ENCODE measurements at regions not wholly inside any gene's neighbourhood (a gene's known extent, or its start where the extent isn't known, plus 50 kb on each side); places are given as distances from the start of the nearest gene placed in this dataset.

DNA sequence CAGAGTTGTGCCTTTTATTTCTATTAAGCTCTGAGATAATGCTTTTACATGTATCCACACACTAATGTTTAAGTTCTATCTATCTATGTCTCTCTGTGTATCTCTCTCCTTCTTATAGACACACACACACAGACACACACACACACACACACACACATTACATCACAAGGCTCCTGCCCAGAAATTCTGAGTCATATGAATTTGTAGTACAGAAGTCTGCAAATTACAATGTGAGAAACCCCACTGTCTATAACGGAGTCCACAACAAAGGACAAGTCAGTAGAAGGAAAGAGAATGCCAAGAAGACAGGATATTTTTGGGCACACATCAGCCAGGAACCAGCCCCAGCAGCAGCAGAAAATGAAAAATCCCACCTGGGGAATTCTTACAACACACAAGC is 142.4 kb downstream of the EN1 start:
- CTCF ChIA-PET = no interaction called here
- Histone ChIP-seq H3K9me3 (no peaks in the 10 kb centered on the region), H3K4me2 (no peak overlapping the region), H3K27ac (no peak overlapping the region), H3K4me3 (no peak overlapping the region), H3K4me1 (no peaks in the 10 kb centered on the region)
- DNase-seq (ENCODE audit: low read depth in 1 of 2, low spot score in 1 of 2) (no peak), FAIRE-seq (no peak), ATAC-seq (no peak)
- POLR2A ChIA-PET = no interaction called here
- 13% methylated on average over 1 of the region's 1 CpG for WGBS (ENCODE audit: missing lambda C conversion rate)
- no peak for TF ChIP-seq PHF8 (IDR thresholded peaks at IDR 0.05; ENCODE audit: borderline replicate concordance, low read depth)
- TF ChIP-seq CEBPB (IDR thresholded peaks at IDR 0.05) = no peak
- TF ChIP-seq, protein P1, sequence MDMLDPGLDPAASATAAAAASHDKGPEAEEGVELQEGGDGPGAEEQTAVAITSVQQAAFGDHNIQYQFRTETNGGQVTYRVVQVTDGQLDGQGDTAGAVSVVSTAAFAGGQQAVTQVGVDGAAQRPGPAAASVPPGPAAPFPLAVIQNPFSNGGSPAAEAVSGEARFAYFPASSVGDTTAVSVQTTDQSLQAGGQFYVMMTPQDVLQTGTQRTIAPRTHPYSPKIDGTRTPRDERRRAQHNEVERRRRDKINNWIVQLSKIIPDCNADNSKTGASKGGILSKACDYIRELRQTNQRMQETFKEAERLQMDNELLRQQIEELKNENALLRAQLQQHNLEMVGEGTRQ (IDR thresholded peaks at IDR 0.05) = no peak
- no peak for TF ChIP-seq CHD4 (IDR thresholded peaks at IDR 0.05; ENCODE audit: borderline replicate concordance)
- TF ChIP-seq, protein P2, sequence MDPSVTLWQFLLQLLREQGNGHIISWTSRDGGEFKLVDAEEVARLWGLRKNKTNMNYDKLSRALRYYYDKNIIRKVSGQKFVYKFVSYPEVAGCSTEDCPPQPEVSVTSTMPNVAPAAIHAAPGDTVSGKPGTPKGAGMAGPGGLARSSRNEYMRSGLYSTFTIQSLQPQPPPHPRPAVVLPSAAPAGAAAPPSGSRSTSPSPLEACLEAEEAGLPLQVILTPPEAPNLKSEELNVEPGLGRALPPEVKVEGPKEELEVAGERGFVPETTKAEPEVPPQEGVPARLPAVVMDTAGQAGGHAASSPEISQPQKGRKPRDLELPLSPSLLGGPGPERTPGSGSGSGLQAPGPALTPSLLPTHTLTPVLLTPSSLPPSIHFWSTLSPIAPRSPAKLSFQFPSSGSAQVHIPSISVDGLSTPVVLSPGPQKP (IDR thresholded peaks at IDR 0.05; ENCODE audit: low read depth, low read length) = no peak
- no peak for TF ChIP-seq SMC3 (IDR thresholded peaks at IDR 0.05)
- no peak for TF ChIP-seq FOSL2 (IDR thresholded peaks at IDR 0.05)
- TF ChIP-seq FOSL2 (CRISPR knock-in tag; IDR thresholded peaks at IDR 0.05) = no peak
- no peak for TF ChIP-seq ZSCAN20 (CRISPR knock-in tag; IDR thresholded peaks at IDR 0.05)
- TF ChIP-seq CBX8 (IDR thresholded peaks at IDR 0.05) = no peak
- no peak for TF ChIP-seq RAD21 (conservative IDR thresholded peaks at IDR 0.05 in 1 of 2, IDR thresholded peaks at IDR 0.05 in 1 of 2)
- TF ChIP-seq POLR2AphosphoS2 (conservative IDR thresholded peaks at IDR 0.05; ENCODE audit: low read length) = no peak
- TF ChIP-seq, protein P3, sequence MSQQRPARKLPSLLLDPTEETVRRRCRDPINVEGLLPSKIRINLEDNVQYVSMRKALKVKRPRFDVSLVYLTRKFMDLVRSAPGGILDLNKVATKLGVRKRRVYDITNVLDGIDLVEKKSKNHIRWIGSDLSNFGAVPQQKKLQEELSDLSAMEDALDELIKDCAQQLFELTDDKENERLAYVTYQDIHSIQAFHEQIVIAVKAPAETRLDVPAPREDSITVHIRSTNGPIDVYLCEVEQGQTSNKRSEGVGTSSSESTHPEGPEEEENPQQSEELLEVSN (IDR thresholded peaks at IDR 0.05; ENCODE audit: borderline replicate concordance, low read depth) = no peak
- TF ChIP-seq EP300 (IDR thresholded peaks at IDR 0.05) = no peak
- no peak for TF ChIP-seq FOXS1 (CRISPR knock-in tag; IDR thresholded peaks at IDR 0.05)
- TF ChIP-seq, protein P4, sequence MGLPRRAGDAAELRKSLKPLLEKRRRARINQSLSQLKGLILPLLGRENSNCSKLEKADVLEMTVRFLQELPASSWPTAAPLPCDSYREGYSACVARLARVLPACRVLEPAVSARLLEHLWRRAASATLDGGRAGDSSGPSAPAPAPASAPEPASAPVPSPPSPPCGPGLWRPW (IDR thresholded peaks at IDR 0.05) = no peak

DNA sequence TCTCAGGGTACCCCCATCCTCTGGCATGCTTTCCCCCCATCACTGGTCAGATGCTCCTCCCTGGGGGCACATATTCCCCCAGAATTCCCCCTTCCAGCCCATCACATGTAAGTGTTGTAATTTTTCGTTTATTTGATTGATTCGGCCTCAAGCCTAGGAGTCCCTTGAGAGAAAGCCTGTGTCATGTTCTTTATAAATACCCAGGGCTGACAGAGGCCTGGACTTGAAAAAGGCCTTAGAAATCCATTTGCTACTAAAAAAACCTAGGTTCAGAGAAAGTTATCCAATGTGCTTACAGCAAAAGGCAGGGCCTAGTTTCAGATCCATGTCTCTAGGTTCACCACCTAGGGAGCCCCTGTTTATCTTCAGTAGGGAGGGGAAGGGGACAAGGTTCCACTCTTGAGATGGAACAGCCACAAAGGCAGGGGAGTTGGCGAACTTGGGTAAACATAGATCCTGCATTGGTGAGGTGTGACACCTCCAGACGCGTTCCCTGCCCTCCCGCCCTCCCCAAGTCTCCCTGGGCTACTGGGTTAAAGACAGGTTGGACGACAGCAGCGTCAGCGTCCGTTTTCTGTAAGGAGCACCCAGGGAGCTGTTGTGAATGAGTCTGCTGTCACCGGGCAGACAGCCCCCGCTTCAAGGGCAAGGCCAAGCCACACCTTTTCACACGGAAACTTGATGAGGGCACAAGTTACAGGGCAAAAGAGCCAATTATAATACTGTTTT is 147.8 kb downstream of the EN1 start:
- 32% methylated on average over 10 of the region's 13 CpGs for WGBS (ENCODE audit: missing lambda C conversion rate)
- H3K4me2 ChIP-seq = no peak overlapping the region
- peaks cover 2% of the 10 kb centered on the region; the same call in 1 of the 3 replicates for H3K9me3 ChIP-seq
- no peak for FAIRE-seq
- peaks cover 5% of the 10 kb centered on the region; the same call in 1 of the 3 replicates for H3K4me1 ChIP-seq
- ChIA-PET POLR2A (no interaction called here), CTCF (no interaction called here)
- no peak overlapping the region for H3K27ac ChIP-seq
- TF ChIP-seq FOXS1 (CRISPR knock-in tag; IDR thresholded peaks at IDR 0.05) (no peak), ZC3H11A (IDR thresholded peaks at IDR 0.05) (no peak), MAZ (IDR thresholded peaks at IDR 0.05; ENCODE audit: borderline replicate concordance, low read depth, low read length) (no peak), BHLHE40 (IDR thresholded peaks at IDR 0.05; ENCODE audit: low read depth, low read length) (no peak), NFE2L2 (conservative IDR thresholded peaks at IDR 0.05; ENCODE audit: low read length) (no peak), CHD4 (IDR thresholded peaks at IDR 0.05; ENCODE audit: borderline replicate concordance) (no peak), FOSB (CRISPR knock-in tag; IDR thresholded peaks at IDR 0.05) (no peak), RCOR1 (IDR thresholded peaks at IDR 0.05; ENCODE audit: low read depth, low read length) (no peak), NPAS2 (CRISPR knock-in tag; IDR thresholded peaks at IDR 0.05; ENCODE audit: borderline replicate concordance) (no peak), ESRRA (IDR thresholded peaks at IDR 0.05; ENCODE audit: borderline replicate concordance, low read length) (no peak), HDAC2 (IDR thresholded peaks at IDR 0.05) (no peak), TFCP2L1 (CRISPR knock-in tag; IDR thresholded peaks at IDR 0.05) (no peak)
- TF ChIP-seq, protein P5, sequence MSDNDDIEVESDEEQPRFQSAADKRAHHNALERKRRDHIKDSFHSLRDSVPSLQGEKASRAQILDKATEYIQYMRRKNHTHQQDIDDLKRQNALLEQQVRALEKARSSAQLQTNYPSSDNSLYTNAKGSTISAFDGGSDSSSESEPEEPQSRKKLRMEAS (IDR thresholded peaks at IDR 0.05) = no peak
- TF ChIP-seq, protein P6, sequence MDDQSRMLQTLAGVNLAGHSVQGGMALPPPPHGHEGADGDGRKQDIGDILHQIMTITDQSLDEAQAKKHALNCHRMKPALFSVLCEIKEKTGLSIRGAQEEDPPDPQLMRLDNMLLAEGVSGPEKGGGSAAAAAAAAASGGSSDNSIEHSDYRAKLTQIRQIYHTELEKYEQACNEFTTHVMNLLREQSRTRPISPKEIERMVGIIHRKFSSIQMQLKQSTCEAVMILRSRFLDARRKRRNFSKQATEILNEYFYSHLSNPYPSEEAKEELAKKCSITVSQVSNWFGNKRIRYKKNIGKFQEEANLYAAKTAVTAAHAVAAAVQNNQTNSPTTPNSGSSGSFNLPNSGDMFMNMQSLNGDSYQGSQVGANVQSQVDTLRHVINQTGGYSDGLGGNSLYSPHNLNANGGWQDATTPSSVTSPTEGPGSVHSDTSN (IDR thresholded peaks at IDR 0.05) = no peak
- no peak for DNase-seq (ENCODE audit: low read depth in 1 of 2, low spot score in 1 of 2)
- no peak overlapping the region for H3K4me3 ChIP-seq
- ATAC-seq = no peak
